ENCODE measurements at regions not wholly inside any gene's neighbourhood (a gene's known extent, or its start where the extent isn't known, plus 50 kb on each side); places are given as distances from the start of the nearest gene placed in this dataset.

GRCh38 chr1:221806236-221806635 is 64.3 kb upstream of the DUSP10 start:
- ChIA-PET CTCF (interaction anchor here (0.5 kb wide), 1 partner anchor 936 kb away, joined by 3 read pairs; no protein-coding TSS in a partner anchor), POLR2A (no interaction called here)
- no peaks in the 10 kb centered on the region for H3K4me1 ChIP-seq (ENCODE audit: control insufficient read depth, insufficient read depth, low read length)
- no peaks in the 10 kb centered on the region for H3K36me3 ChIP-seq (ENCODE audit: control insufficient read depth in 2 of 2, insufficient read depth in 1 of 2, low read length in 2 of 2)
- no peak overlapping the region for H3K4me3 ChIP-seq (ENCODE audit: low read depth, low read length)
- no peak for TF ChIP-seq ZEB2 (tag by site-specific recombination; IDR thresholded peaks at IDR 0.05)
- TF ChIP-seq ZNF704 (tag by site-specific recombination; IDR thresholded peaks at IDR 0.05) = no peak
- no peak for TF ChIP-seq ZBTB44 (tag by site-specific recombination; IDR thresholded peaks at IDR 0.05)
- no peak for TF ChIP-seq HOXD13 (CRISPR knock-in tag; IDR thresholded peaks at IDR 0.05; ENCODE audit: borderline replicate concordance)
- no peak for TF ChIP-seq PRDM6 (tag by site-specific recombination; IDR thresholded peaks at IDR 0.05)
- no peak for TF ChIP-seq ZNF404 (tag by site-specific recombination; IDR thresholded peaks at IDR 0.05)
- TF ChIP-seq ZNF48 (tag by site-specific recombination; IDR thresholded peaks at IDR 0.05) = no peak
- no peak for TF ChIP-seq ZNF571 (tag by site-specific recombination; IDR thresholded peaks at IDR 0.05)
- no peak for TF ChIP-seq KLF9 (tag by site-specific recombination; IDR thresholded peaks at IDR 0.05; ENCODE audit: low read depth)
- no peak for TF ChIP-seq ZNF211 (tag by site-specific recombination; IDR thresholded peaks at IDR 0.05; ENCODE audit: low read depth)
- no peak for TF ChIP-seq PRDM2 (tag by site-specific recombination; IDR thresholded peaks at IDR 0.05; ENCODE audit: borderline replicate concordance)
- TF ChIP-seq ZNF169 (tag by site-specific recombination; IDR thresholded peaks at IDR 0.05) = no peak
- TF ChIP-seq ZNF596 (tag by site-specific recombination; IDR thresholded peaks at IDR 0.05) = no peak
- TF ChIP-seq ZNF830 (tag by site-specific recombination; IDR thresholded peaks at IDR 0.05; ENCODE audit: low read depth) = no peak
- TF ChIP-seq ZNF747 (tag by site-specific recombination; IDR thresholded peaks at IDR 0.05) = no peak
- TF ChIP-seq ZNF449 (tag by site-specific recombination; IDR thresholded peaks at IDR 0.05) = no peak
- no peak for TF ChIP-seq ZFP41 (tag by site-specific recombination; IDR thresholded peaks at IDR 0.05; ENCODE audit: borderline replicate concordance)
- TF ChIP-seq ZNF335 (tag by site-specific recombination; conservative IDR thresholded peaks at IDR 0.05) = no peak
- no peak overlapping the region for H3K27ac ChIP-seq (ENCODE audit: extremely low read depth, low read depth, low read length)
- no peaks in the 10 kb centered on the region for H3K9me3 ChIP-seq (ENCODE audit: control insufficient read depth, insufficient read depth, low read depth, low read length)

All from HEK293 (cell line).